ENCODE measurements at regions not wholly inside any gene's neighbourhood (a gene's known extent, or its start where the extent isn't known, plus 50 kb on each side); places are given as distances from the start of the nearest gene placed in this dataset.

- Histone ChIP-seq H3K27me3 (ENCODE audit: control insufficient read depth, insufficient read depth, low read length) (no peaks in the 10 kb centered on the region), H3K36me3 (ENCODE audit: control insufficient read depth, insufficient read depth, low read length) (no peaks in the 10 kb centered on the region), H3K4me3 (ENCODE audit: low read depth, low read length) (no peak overlapping the region)
- ChIA-PET CTCF (interaction anchor here (0.8 kb wide), 1 partner anchor 7 kb away, joined by 4 read pairs; no protein-coding TSS in a partner anchor), POLR2A (no interaction called here)
- DNase-seq (ENCODE audit: low read depth) = no peak
- no peak for TF ChIP-seq CTCF (IDR thresholded peaks at IDR 0.05; ENCODE audit: insufficient read depth, low read depth, low read length)
Observed at GRCh38 chr6:134817448-134817847, 132.5 kb downstream of the ALDH8A1 start.

GRCh38 chr6:134816780-134817179 lies 133.1 kb downstream of the ALDH8A1 start:
- Histone ChIP-seq H3K27me3 (ENCODE audit: control insufficient read depth, insufficient read depth, low read length) (no peaks in the 10 kb centered on the region), H3K4me3 (ENCODE audit: low read depth, low read length) (no peak overlapping the region), H3K36me3 (ENCODE audit: control insufficient read depth, insufficient read depth, low read length) (no peaks in the 10 kb centered on the region)
- POLR2A ChIA-PET = interaction anchor here (0.6 kb wide), 1 partner anchor 286 kb away, joined by 3 read pairs; no protein-coding TSS in a partner anchor
- no peak for TF ChIP-seq CTCF (IDR thresholded peaks at IDR 0.05; ENCODE audit: insufficient read depth, low read depth, low read length)
- CTCF ChIA-PET = interaction anchor here (0.8 kb wide), 1 partner anchor 8 kb away, joined by 4 read pairs; no protein-coding TSS in a partner anchor
- no peak for DNase-seq (ENCODE audit: low read depth)

- TF ChIP-seq CTCF (IDR thresholded peaks at IDR 0.05; ENCODE audit: insufficient read depth, low read depth, low read length) = no peak
- Histone ChIP-seq H3K4me3 (ENCODE audit: low read depth, low read length) (no peak overlapping the region), H3K27me3 (ENCODE audit: control insufficient read depth, insufficient read depth, low read length) (no peaks in the 10 kb centered on the region), H3K36me3 (ENCODE audit: control insufficient read depth, insufficient read depth, low read length) (no peaks in the 10 kb centered on the region)
- ChIA-PET CTCF (interaction anchor here (0.8 to 0.9 kb wide), 2 partner anchors 9 to 638 kb away, joined by 3 to 4 read pairs; no protein-coding TSS in a partner anchor), POLR2A (interaction anchor here (0.6 kb wide), 1 partner anchor 285 kb away, joined by 3 read pairs; no protein-coding TSS in a partner anchor)
- no peak for DNase-seq (ENCODE audit: low read depth)
Observed at GRCh38 chr6:134816300-134816699, 133.6 kb downstream of the ALDH8A1 start.

GRCh38 chr6:134814076-134814695 lies 135.7 kb downstream of the ALDH8A1 start:
- no peak for TF ChIP-seq CTCF (IDR thresholded peaks at IDR 0.05; ENCODE audit: insufficient read depth, low read depth, low read length)
- H3K27me3 ChIP-seq (ENCODE audit: control insufficient read depth, insufficient read depth, low read length) = no peaks in the 10 kb centered on the region
- CTCF ChIA-PET = interaction anchor here (1.2 kb wide), 1 partner anchor 8 kb away, joined by 3 read pairs; no protein-coding TSS in a partner anchor

GRCh38 chr6:134813146-134813545 lies 136.8 kb downstream of the ALDH8A1 start:
- ChIA-PET CTCF (interaction anchor here (1.0 to 1.2 kb wide), 2 partner anchors 9 to 10 kb away, joined by 3 to 4 read pairs; no protein-coding TSS in a partner anchor), POLR2A (interaction anchor here (0.5 kb wide), 1 partner anchor 29 kb away, joined by 3 read pairs; no protein-coding TSS in a partner anchor)
- Histone ChIP-seq H3K4me3 (ENCODE audit: low read depth, low read length) (no peak overlapping the region), H3K36me3 (ENCODE audit: control insufficient read depth, insufficient read depth, low read length) (no peaks in the 10 kb centered on the region), H3K27me3 (ENCODE audit: control insufficient read depth, insufficient read depth, low read length) (no peaks in the 10 kb centered on the region)
- DNase-seq (ENCODE audit: low read depth) = no peak
- no peak for TF ChIP-seq CTCF (IDR thresholded peaks at IDR 0.05; ENCODE audit: insufficient read depth, low read depth, low read length)

More at GRCh38 chr6:134814076-134814695, 135.7 kb downstream of the ALDH8A1 start:
- no peaks in the 10 kb centered on the region for H3K36me3 ChIP-seq (ENCODE audit: control insufficient read depth, insufficient read depth, low read length)
- H3K4me3 ChIP-seq (ENCODE audit: low read depth, low read length) = no peak overlapping the region
- DNase-seq (ENCODE audit: low read depth) = no peak
- POLR2A ChIA-PET = no interaction called here

Data from BJ (cell line).